ENCODE measurements at regions not wholly inside any gene's neighbourhood (a gene's known extent, or its start where the extent isn't known, plus 50 kb on each side); places are given as distances from the start of the nearest gene placed in this dataset.

GRCh38 chr16:26985100-26986065 is 81.3 kb upstream of the C16orf82 start (continued):
- no peak for TF ChIP-seq NR2C1 (IDR thresholded peaks at IDR 0.05)
- peak; percentile 70 for TF ChIP-seq NR2C1 (tag; IDR thresholded peaks at IDR 0.05)
- TF ChIP-seq PHF21A (IDR thresholded peaks at IDR 0.05; ENCODE audit: borderline replicate concordance, low read depth): no peak
- TF ChIP-seq MBD1 (CRISPR knock-in tag; IDR thresholded peaks at IDR 0.05): no peak
- TF ChIP-seq, protein P1, sequence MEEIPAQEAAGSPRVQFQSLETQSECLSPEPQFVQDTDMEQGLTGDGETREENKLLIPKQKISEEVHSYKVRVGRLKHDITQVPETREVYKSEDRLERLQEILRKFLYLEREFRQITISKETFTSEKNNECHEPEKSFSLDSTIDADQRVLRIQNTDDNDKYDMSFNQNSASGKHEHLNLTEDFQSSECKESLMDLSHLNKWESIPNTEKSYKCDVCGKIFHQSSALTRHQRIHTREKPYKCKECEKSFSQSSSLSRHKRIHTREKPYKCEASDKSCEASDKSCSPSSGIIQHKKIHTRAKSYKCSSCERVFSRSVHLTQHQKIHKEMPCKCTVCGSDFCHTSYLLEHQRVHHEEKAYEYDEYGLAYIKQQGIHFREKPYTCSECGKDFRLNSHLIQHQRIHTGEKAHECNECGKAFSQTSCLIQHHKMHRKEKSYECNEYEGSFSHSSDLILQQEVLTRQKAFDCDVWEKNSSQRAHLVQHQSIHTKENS (CRISPR knock-in tag; IDR thresholded peaks at IDR 0.05): no peak
- TF ChIP-seq ZNF551 (CRISPR knock-in tag; IDR thresholded peaks at IDR 0.05): no peak
- no peak for TF ChIP-seq PPARD (CRISPR knock-in tag; IDR thresholded peaks at IDR 0.05)
- TF ChIP-seq DDX20 (tag; IDR thresholded peaks at IDR 0.05; ENCODE audit: low read depth): peak; percentile 79; the same call in 1 of the 2 replicates
- peak; percentile 57 to 90; a peak in 3 of 4 replicates for TF ChIP-seq SRF (CRISPR knock-in tag; IDR thresholded peaks at IDR 0.05)
- no peak for TF ChIP-seq ZNF696 (CRISPR knock-in tag; conservative IDR thresholded peaks at IDR 0.05)
- TF ChIP-seq ZNF584 (CRISPR knock-in tag; IDR thresholded peaks at IDR 0.05; ENCODE audit: low read depth): peak; percentile 70; the same call in 1 of the 2 replicates
- TF ChIP-seq ZNF395 (CRISPR knock-in tag; IDR thresholded peaks at IDR 0.05): peak; percentile 84
- TF ChIP-seq TEAD4 (IDR thresholded peaks at IDR 0.05; ENCODE audit: low read length): no peak
- no peak for TF ChIP-seq TEAD4 (CRISPR knock-in tag; IDR thresholded peaks at IDR 0.05; ENCODE audit: borderline replicate concordance)
- TF ChIP-seq, protein P2, sequence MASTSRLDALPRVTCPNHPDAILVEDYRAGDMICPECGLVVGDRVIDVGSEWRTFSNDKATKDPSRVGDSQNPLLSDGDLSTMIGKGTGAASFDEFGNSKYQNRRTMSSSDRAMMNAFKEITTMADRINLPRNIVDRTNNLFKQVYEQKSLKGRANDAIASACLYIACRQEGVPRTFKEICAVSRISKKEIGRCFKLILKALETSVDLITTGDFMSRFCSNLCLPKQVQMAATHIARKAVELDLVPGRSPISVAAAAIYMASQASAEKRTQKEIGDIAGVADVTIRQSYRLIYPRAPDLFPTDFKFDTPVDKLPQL (IDR thresholded peaks at IDR 0.05; ENCODE audit: extremely low read depth, insufficient read length): no peak
- TF ChIP-seq FOXK2 (conservative IDR thresholded peaks at IDR 0.05 in 1 of 2, IDR thresholded peaks at IDR 0.05 in 1 of 2; ENCODE audit: low read depth in 2 of 2): no peak
- TF ChIP-seq ZNF217 (CRISPR knock-in tag; IDR thresholded peaks at IDR 0.05): no peak
- no peak for TF ChIP-seq RHOXF2B (CRISPR knock-in tag; conservative IDR thresholded peaks at IDR 0.05)
- TF ChIP-seq BACH1 (tag; IDR thresholded peaks at IDR 0.05): 0 out of 2 replicates have a peak, but pooled peaks have one; percentile 44
- TF ChIP-seq FOXA3 (CRISPR knock-in tag; conservative IDR thresholded peaks at IDR 0.05 in 1 of 2, IDR thresholded peaks at IDR 0.05 in 1 of 2): no peak
- no peak for TF ChIP-seq TAF15 (IDR thresholded peaks at IDR 0.05; ENCODE audit: low read depth, low read length)
- TF ChIP-seq TEAD2 (tag; IDR thresholded peaks at IDR 0.05): peak; percentile 57; the same call in 1 of the 2 replicates
- no peak for TF ChIP-seq RFX7 (CRISPR knock-in tag; IDR thresholded peaks at IDR 0.05)
- no peak for TF ChIP-seq POLR2A (conservative IDR thresholded peaks at IDR 0.05)
